Embryonic facial prominence (tissue), 1 donor: ENCODE measurements at regions not wholly inside any gene's neighbourhood (a gene's known extent, or its start where the extent isn't known, plus 50 kb on each side); places are given as distances from the start of the nearest gene placed in this dataset.

ENCODE experiments used
- DNase-seq: peaks from one replicate; pipeline ENCODE4 v3.0.0-alpha.2; 2016; ENCODE audit errors: extremely low spot score

GRCh38 chr2:128724547-128724946 is 405.9 kb upstream of the HS6ST1 start:
- no peak for DNase-seq

DNA sequence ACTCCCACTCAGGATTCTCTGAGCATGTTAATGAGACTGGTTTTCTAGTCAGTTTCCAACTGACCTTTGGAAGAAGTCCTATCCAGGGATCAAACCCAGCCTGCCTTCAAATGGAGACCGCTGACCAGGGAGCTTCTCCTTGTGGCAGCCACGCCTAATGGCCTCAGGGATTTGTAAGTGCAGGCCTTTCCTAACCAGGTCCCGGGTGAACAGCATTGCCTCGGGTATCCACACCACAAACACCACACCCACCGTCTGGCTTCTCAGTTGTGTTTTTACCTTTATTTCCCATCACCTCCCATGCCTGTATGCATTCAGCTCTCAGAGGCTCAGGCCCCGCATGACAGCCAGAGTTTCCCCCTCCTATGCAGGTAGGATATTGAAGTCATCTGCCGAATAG is 406.3 kb upstream of the HS6ST1 start:
- DNase-seq = no peak

- no peak for DNase-seq
Measured at GRCh38 chr2:128726236-128726635, 407.6 kb upstream of the HS6ST1 start.

GRCh38 chr2:128726911-128727310 is 408.2 kb upstream of the HS6ST1 start:
- no peak for DNase-seq

GRCh38 chr2:128727404-128727803 is 408.7 kb upstream of the HS6ST1 start:
- DNase-seq = no peak

DNA sequence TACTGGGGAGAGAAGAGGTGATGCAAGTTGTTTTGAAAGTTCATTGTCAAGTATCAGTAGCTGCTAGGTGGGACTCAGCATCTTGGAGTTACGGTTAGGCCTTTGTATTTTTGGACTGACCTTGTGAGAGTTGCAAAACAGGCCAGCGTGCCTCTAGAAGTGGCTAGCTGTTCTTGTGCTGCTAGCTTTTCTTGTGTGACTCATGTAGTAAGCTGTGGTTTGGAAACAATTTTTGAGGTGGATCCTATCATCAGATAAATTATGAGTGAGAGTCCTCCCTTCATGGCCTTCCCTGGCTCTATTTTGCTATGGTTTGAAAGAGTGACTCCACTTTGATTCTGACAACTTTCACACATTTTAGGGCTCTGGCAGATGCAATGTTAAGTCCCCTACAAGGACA is 409.2 kb upstream of the HS6ST1 start:
- no peak for DNase-seq

- DNase-seq = no peak
Measured at GRCh38 chr2:128729051-128729450, 410.4 kb upstream of the HS6ST1 start.

GRCh38 chr2:128731994-128732650 is 413.5 kb upstream of the HS6ST1 start:
- no peak for DNase-seq

DNA sequence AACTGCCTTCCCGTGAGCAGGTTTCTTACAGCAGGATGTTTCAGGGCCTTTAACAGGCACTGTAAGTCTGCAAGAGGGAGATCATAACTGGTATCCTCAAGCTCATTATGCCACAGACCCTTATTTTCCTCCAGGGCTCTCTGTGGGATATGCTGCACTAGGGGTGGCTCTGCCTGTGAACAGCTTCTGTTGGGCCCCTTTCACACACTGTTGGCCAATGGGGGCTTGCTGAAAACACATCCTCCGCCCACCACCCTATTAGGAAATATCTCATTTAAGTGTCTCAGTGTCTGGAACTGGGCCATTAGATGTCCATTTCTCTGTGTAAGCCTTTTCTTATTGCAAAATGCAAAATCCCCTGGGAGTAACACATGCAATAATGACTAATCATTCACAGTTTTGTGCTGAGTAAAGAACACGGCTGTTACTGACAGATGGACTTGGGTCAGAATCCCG is 414.3 kb upstream of the HS6ST1 start:
- DNase-seq = no peak

GRCh38 chr2:128733450-128733849 is 414.8 kb upstream of the HS6ST1 start:
- DNase-seq = no peak

DNA sequence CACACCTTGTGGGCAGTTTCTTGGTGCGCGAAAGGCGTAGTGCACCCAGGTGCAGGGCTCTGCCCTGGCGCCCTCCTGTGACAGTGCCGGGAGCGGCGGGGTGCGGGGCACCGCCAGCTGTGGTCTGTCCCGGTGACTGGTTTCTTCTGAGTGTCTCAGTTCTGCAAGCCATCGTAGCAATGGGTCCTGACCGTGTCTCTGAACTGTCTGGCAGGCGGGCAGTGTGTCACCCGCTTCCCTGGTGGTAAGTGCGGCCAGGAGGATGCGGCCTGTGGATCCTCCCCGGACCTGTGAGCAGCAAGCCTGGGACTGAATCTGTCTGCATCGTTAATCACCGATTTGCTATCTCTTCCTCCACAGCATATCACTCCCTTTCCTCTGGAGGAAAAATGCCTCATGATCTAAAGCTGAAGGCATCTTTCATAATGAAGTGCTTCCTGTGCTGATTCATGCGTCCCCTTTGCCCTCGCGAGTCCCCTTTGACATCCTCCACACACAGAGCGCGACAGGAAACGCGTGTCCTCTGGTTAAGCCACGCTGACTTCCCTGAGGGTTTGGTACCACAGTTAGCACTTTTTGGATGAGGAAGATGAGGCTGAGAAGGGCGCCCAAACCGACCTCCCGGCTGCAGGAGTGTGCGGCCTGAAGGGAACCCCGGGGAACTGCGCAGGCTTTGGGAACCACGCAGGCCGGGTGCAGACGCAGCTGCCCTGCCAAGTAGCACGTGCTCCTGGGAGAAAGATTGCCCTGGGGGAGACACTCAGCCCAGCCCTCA is 416.0 kb upstream of the HS6ST1 start:
- no peak for DNase-seq

- DNase-seq = no peak
Measured at GRCh38 chr2:128735296-128735960, 416.8 kb upstream of the HS6ST1 start.

DNA sequence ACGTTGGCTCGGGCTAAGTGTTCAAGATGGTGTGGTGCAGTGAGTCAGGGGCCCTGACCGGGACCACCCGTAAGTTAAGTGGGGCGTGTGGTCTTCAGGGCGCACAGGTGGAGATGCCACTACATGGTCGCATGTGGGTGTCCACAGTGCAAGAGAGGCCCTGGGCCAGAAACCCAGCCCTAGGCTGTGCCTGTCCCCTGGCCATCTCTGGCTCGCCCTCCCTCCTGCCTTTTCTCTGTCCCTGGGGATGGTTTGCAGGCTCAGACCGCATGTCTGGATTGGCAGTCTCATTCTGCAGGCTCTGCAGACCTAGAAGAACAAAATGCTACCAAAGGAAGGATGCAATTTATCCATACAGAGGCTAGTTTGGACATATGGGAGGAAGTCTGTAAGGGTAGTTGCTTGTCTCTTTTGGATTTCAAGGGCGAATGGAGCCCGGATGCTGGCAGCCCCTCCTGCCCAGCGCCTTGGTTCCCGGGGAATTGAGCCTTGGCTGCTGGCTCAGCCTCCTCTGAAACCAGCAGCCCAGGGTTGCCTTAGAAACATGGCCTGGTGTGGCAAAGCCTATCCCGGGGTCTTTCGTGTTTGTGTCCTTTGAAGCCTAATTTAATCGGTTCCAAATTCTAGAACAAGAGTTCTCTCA is 417.5 kb upstream of the HS6ST1 start:
- DNase-seq = no peak

DNA sequence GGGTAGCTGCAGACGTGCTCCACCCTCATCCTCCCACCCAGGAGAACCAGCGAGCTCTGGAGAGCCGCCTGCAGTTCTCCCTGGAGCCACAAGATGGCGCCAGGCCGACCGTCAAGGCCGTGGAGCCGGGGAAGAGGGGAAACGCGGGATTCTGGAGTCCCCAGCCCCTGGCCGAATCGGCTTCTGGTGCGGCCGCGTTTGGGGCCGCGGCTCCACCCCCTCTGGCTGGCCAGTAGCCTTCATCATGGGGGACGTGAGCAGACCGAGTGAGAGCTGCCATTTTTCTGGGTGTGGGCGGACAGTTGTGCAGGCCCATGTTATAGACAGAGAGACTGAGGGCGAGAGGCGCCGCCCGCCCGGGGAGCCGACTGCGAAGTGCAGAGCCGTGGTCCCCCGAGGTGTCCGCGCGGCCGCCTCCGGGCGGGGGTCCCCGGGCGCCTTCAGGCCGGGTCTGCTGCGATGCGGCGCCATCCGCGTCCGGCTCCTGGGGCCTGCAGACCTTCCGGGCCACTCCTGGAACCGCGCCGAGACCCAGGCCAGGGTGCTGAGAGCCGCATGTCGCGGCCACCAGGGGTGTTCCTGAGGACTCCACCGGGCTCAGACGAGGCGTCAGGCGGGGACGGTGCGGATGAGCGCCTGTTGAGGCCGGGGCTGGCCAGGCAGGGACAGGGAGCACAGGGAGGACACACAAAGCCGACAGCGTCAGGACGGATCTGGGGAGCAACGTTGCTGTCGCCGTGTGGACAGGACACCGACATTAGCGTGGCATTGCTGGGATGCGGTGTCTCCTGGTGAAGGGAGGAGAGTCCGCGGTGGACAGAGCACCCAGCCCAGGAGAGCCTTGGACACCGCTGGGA is 418.2 kb upstream of the HS6ST1 start:
- peak; percentile 54 for DNase-seq

GRCh38 chr2:128737546-128737826 is 418.8 kb upstream of the HS6ST1 start:
- no peak for DNase-seq

DNA sequence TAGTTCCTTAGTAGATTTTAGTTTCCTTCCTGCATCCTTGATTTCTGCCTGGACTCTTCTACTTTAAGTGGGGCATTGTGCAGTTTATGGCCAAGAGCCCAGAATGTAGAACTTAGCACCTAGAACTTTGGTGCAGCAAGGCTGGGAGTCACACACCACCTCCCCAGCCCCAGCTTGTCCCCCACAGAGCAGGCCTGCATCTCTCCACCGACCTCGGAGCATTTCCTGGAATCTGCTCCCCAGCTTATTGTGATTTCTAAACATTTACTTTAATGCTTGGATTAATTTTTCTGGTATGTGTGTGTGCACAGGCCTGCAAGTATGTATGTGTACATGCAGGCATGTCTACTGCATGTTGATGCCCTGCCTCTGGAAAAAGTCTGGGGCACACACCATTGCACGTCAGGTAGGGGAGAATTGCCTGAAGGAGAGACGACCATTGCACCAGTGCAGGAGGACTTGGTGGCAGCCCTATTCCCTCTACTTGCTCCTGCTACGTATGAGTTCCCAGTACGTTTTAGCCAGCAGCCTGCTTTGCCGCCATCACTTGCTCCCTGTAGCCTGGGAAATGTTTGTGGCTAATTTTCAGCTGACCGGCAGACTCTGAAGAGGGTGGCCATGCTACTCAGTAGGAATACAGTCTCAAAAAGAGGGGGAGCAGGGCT is 419.9 kb upstream of the HS6ST1 start:
- DNase-seq = no peak

DNA sequence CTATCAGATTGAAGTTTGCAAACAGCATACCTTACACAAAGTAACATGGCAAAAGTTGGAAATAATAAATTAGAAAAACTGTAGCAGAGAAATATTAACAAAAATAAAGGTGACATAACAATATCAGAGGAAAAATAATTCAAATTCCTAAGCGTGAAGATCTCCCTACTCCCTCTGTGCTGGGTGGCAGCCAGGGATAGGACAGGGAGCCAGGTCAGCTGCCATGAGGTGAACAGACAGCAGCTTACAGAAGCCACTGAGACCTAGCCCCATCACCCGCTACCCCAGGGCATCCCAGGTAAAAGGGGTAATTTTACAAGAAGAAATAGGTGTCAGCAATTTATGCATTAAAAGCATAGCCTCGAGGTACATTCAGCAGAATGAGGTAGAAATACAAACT is 423.8 kb upstream of the HS6ST1 start:
- no peak for DNase-seq

GRCh38 chr2:128745946-128746345 is 427.3 kb upstream of the HS6ST1 start:
- DNase-seq = no peak

GRCh38 chr2:128746356-128746755 is 427.7 kb upstream of the HS6ST1 start:
- no peak for DNase-seq

- no peak for DNase-seq
Measured at GRCh38 chr2:128748336-128748735, 429.7 kb upstream of the HS6ST1 start.
